Mesenchymal stem cell (in vitro differentiated cells and primary cell): ENCODE measurements at regions not wholly inside any gene's neighbourhood (a gene's known extent, or its start where the extent isn't known, plus 50 kb on each side); places are given as distances from the start of the nearest gene placed in this dataset.

Experiments
- DNase-seq: peaks from one replicate; pipeline ENCODE4 v3.0.0-alpha.2; 2013
- H2AFZ ChIP-seq: one replicate; pipeline ENCODE4 v1.6.1; 2013; ENCODE audit warnings: low read depth, mild to moderate bottlenecking, control low read depth, inconsistent platforms, low read length, moderate library complexity
- H2AK5ac ChIP-seq: 2 replicates; pipeline ENCODE4 v1.6.1; 2013; ENCODE audit warnings: low read length, moderate library complexity, mild to moderate bottlenecking, inconsistent platforms; ENCODE audit not compliant: severe bottlenecking
- H2BK120ac ChIP-seq: one replicate; pipeline ENCODE4 v1.6.1; 2013; ENCODE audit warnings: low read depth, mild to moderate bottlenecking, inconsistent platforms, low read length, moderate library complexity
- H2BK12ac ChIP-seq, 2 experiments: one replicate each; pipeline ENCODE4 v1.6.1; 2013; ENCODE audit warnings: inconsistent platforms in 2 of 2, low read length in 2 of 2, mild to moderate bottlenecking in 2 of 2, moderate library complexity in 2 of 2, control low read depth in 1 of 2
- H2BK15ac ChIP-seq: one replicate; pipeline ENCODE4 v1.6.1; 2013; ENCODE audit warnings: mild to moderate bottlenecking, low read depth, inconsistent platforms; ENCODE audit not compliant: poor library complexity, severe bottlenecking
- H2BK5ac ChIP-seq: 2 replicates; pipeline ENCODE4 v1.6.1; 2013; ENCODE audit warnings: low read depth, mild to moderate bottlenecking, low read length, control low read depth, inconsistent platforms; ENCODE audit not compliant: poor library complexity, severe bottlenecking
- H3K14ac ChIP-seq, 2 experiments: one replicate each; pipeline ENCODE4 v1.6.1; 2013; ENCODE audit warnings: inconsistent platforms in 2 of 2, low read length in 2 of 2, control low read depth in 1 of 2, mild to moderate bottlenecking in 1 of 2, moderate library complexity in 1 of 2
- H3K18ac ChIP-seq, 2 experiments: one replicate each; pipeline ENCODE4 v1.6.1; 2013; ENCODE audit warnings: inconsistent platforms in 2 of 2, low read length in 2 of 2, control low read depth in 1 of 2, low read depth in 1 of 2, mild to moderate bottlenecking in 1 of 2
- H3K23ac ChIP-seq, 2 experiments: one replicate each; pipeline ENCODE4 v1.6.1; 2013; ENCODE audit warnings: inconsistent platforms in 2 of 2, low read length in 2 of 2, mild to moderate bottlenecking in 2 of 2, moderate library complexity in 2 of 2, control low read depth in 1 of 2
- H3K27ac ChIP-seq: 2 replicates; pipeline ENCODE4 v1.5.1; 2013; ENCODE audit warnings: mild to moderate bottlenecking, moderate library complexity, low read length, control low read depth, inconsistent platforms; ENCODE audit not compliant: poor library complexity, severe bottlenecking
- H3K27me3 ChIP-seq, 2 experiments: 2 replicates each; pipeline versions ENCODE4 v1.6.1 to v1.7.0; 2013; ENCODE audit warnings: low read length in 2 of 2, mild to moderate bottlenecking in 2 of 2, moderate library complexity in 2 of 2, control low read depth in 1 of 2, inconsistent platforms in 1 of 2; ENCODE audit not compliant: control insufficient read depth in 1 of 2, insufficient read depth in 1 of 2
- H3K36me3 ChIP-seq, 2 experiments: 2 replicates each; pipeline versions ENCODE4 v1.6.1 to v1.7.0; 2013; ENCODE audit warnings: low read length in 2 of 2, control low read depth in 1 of 2, inconsistent platforms in 1 of 2, low read depth in 1 of 2, mild to moderate bottlenecking in 1 of 2; ENCODE audit not compliant: insufficient read depth in 2 of 2, control insufficient read depth in 1 of 2
- H3K4ac ChIP-seq, 2 experiments: one replicate each; pipeline ENCODE4 v1.6.1; 2013; ENCODE audit warnings: inconsistent platforms in 2 of 2, low read length in 2 of 2, mild to moderate bottlenecking in 2 of 2, moderate library complexity in 2 of 2, control low read depth in 1 of 2, low read depth in 1 of 2
- H3K4me1 ChIP-seq: 2 replicates; pipeline ENCODE4 v1.6.1; 2013; ENCODE audit warnings: low read depth, low read length, control low read depth; ENCODE audit not compliant: control insufficient read depth, insufficient read depth
- H3K4me2 ChIP-seq: 2 replicates; pipeline ENCODE4 v1.6.1; 2013; ENCODE audit warnings: low read length, mild to moderate bottlenecking, inconsistent platforms; ENCODE audit not compliant: poor library complexity, severe bottlenecking
- H3K4me3 ChIP-seq, 2 experiments: 2 replicates each; pipeline versions ENCODE4 v1.5.1 to v1.7.0; 2013; ENCODE audit warnings: low read length in 2 of 2, mild to moderate bottlenecking in 2 of 2, control low read depth in 1 of 2, low read depth in 1 of 2; ENCODE audit not compliant: insufficient read depth in 1 of 2
- H3K79me1 ChIP-seq: replicated peaks from 2 replicates; pipeline ENCODE4 v1.6.1; 2013; ENCODE audit warnings: mild to moderate bottlenecking, control low read depth, low read length, inconsistent platforms; ENCODE audit not compliant: poor library complexity, severe bottlenecking
- H3K9ac ChIP-seq: 2 replicates; pipeline ENCODE4 v1.7.0; 2013; ENCODE audit warnings: mild to moderate bottlenecking, low read length, moderate library complexity
- H3K9me3 ChIP-seq: 2 replicates; pipeline ENCODE4 v1.7.0; 2013; ENCODE audit warnings: mild to moderate bottlenecking, low read length; ENCODE audit not compliant: control insufficient read depth
- H4K8ac ChIP-seq: one replicate; pipeline ENCODE4 v1.6.1; 2013; ENCODE audit warnings: inconsistent platforms, mild to moderate bottlenecking, low read length, moderate library complexity
- H4K91ac ChIP-seq: one replicate; pipeline ENCODE4 v1.6.1; 2013; ENCODE audit warnings: mild to moderate bottlenecking, low read length, inconsistent platforms
- WGBS: methylation state at CpG from one replicate; pipeline ENCODE4 v1.1.7; 2013; ENCODE audit warnings: mixed read lengths; 5-methylcytosine and 5-hydroxymethylcytosine counted together

DNA sequence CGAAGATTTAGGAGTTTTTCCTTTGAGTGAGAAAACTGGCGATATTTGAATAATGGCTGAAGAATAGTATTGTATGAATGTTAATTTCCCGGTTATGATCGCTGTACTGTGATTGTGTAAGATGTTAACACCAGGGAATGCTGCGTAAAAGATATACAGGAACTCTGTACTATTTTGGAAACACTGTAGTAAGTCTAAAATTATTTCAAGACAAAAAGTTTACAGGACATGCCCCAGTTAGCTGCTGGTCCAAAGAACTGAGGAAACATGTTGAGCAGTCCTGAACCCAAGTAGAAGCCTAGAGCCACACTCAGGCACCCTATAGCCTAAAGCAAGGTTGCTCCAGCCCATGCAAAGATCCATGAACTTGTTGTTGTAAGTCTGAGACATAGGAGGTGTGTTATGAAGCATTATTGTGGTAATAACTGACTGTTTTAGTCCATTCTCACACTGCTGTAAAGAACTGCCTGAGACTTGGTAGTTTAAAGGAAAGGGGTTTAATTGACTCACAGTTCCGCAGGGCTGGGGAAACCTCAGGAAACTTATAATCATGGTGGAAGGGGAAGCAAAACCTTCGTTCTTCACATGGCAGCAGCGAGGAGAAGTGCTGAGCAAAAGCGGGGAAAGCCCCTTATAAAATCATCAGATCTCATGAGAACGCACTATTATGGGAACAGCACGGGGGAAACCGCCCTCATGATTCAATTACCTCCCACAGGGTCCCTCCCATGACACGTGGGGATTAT is 99.8 kb upstream of the RESF1 start:
- H2BK15ac ChIP-seq: no peak overlapping the region
- no peaks in the 10 kb centered on the region for H3K27me3 ChIP-seq
- peaks cover 4% of the 10 kb centered on the region for H3K9me3 ChIP-seq
- H3K36me3 ChIP-seq: no peaks in the 10 kb centered on the region
- H3K23ac ChIP-seq: no peak overlapping the region
- H2AK5ac ChIP-seq: no peak overlapping the region
- H4K8ac ChIP-seq: no peak overlapping the region
- no peaks in the 10 kb centered on the region for H3K4me1 ChIP-seq
- no peak overlapping the region for H2AFZ ChIP-seq
- H3K4ac ChIP-seq: no peak overlapping the region
- no peak overlapping the region for H2BK12ac ChIP-seq
- no peak overlapping the region for H4K91ac ChIP-seq
- H2BK120ac ChIP-seq: no peak overlapping the region
- no peak overlapping the region for H2BK5ac ChIP-seq
- H3K4me2 ChIP-seq: no peak overlapping the region
- H3K79me1 ChIP-seq: no peaks in the 10 kb centered on the region
- H3K18ac ChIP-seq: no peak overlapping the region
- no peak for DNase-seq
- H3K9ac ChIP-seq: no peak overlapping the region
- no peak overlapping the region for H3K27ac ChIP-seq
- WGBS: 86% methylated on average over 12 of the region's 13 CpGs
- no peak overlapping the region for H3K4me3 ChIP-seq
- no peak overlapping the region for H3K14ac ChIP-seq

DNA sequence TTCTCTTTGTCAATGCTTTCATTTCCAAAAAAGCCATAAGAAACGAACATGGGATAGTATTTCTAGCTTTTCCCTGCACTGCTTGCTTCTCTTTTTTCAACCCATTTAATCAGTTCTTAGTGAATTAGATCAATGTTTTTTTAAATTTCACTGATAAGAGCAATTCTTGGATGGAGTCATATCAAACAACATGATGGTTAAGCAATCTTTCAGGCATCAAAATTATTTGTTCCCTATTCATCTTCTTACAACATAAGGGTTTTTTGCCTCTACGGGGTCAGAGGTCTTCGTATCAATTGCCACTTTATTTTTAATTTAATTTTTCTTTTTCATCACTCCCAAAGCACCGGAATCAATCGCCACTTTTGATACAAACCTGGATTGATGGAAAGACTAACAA is 103.8 kb upstream of the RESF1 start:
- no peak overlapping the region for H4K8ac ChIP-seq
- 92% methylated on average over 4 of the region's 5 CpGs for WGBS
- H2BK5ac ChIP-seq: no peak overlapping the region
- H2AFZ ChIP-seq: no peak overlapping the region
- H3K36me3 ChIP-seq: no peaks in the 10 kb centered on the region
- no peak for DNase-seq
- H3K79me1 ChIP-seq: no peaks in the 10 kb centered on the region
- no peak overlapping the region for H3K4me3 ChIP-seq
- no peak overlapping the region for H3K27ac ChIP-seq
- no peaks in the 10 kb centered on the region for H3K27me3 ChIP-seq
- H3K23ac ChIP-seq: no peak overlapping the region
- H3K14ac ChIP-seq: no peak overlapping the region
- no peak overlapping the region for H3K4ac ChIP-seq
- peaks cover 35% of the 10 kb centered on the region for H3K9me3 ChIP-seq
- H2BK120ac ChIP-seq: no peak overlapping the region
- H3K9ac ChIP-seq: no peak overlapping the region
- no peak overlapping the region for H4K91ac ChIP-seq
- no peak overlapping the region for H3K4me2 ChIP-seq
- no peak overlapping the region for H2AK5ac ChIP-seq
- no peak overlapping the region for H3K18ac ChIP-seq
- no peak overlapping the region for H2BK12ac ChIP-seq
- no peaks in the 10 kb centered on the region for H3K4me1 ChIP-seq
- H2BK15ac ChIP-seq: no peak overlapping the region

DNA sequence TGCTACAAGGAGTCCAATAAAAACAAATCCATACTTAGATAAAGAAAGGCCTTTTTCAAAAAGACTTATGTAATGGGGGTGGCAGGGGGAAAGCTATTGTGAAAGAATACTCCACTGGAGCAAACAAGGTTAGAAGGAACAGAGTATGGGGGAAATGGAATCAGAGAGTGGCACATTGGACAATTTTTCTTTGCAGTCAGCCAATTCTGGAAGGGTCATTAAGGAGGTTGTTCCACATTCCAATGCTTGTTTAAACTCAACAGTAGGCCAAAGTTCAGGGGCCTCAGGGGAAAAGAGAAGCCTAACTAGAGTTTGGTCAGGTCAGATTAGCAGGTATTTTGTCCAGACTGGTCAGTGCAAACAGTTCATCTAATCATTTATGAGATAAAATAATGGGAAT is 105.2 kb upstream of the RESF1 start:
- no peak overlapping the region for H2BK12ac ChIP-seq
- no peak overlapping the region for H3K23ac ChIP-seq
- no peak overlapping the region for H3K4me2 ChIP-seq
- H3K27ac ChIP-seq: no peak overlapping the region
- no peak overlapping the region for H2AFZ ChIP-seq
- no peak overlapping the region for H2BK120ac ChIP-seq
- no peak overlapping the region for H4K91ac ChIP-seq
- no peaks in the 10 kb centered on the region for H3K4me1 ChIP-seq
- H3K79me1 ChIP-seq: no peaks in the 10 kb centered on the region
- no peak for DNase-seq
- no peaks in the 10 kb centered on the region for H3K36me3 ChIP-seq
- no peak overlapping the region for H3K14ac ChIP-seq
- no peak overlapping the region for H2AK5ac ChIP-seq
- peaks cover 49% of the 10 kb centered on the region for H3K9me3 ChIP-seq
- H2BK15ac ChIP-seq: no peak overlapping the region
- H3K4me3 ChIP-seq: no peak overlapping the region
- H4K8ac ChIP-seq: no peak overlapping the region
- H3K27me3 ChIP-seq: no peaks in the 10 kb centered on the region
- no peak overlapping the region for H3K4ac ChIP-seq
- no peak overlapping the region for H3K18ac ChIP-seq
- H2BK5ac ChIP-seq: no peak overlapping the region
- H3K9ac ChIP-seq: no peak overlapping the region

DNA sequence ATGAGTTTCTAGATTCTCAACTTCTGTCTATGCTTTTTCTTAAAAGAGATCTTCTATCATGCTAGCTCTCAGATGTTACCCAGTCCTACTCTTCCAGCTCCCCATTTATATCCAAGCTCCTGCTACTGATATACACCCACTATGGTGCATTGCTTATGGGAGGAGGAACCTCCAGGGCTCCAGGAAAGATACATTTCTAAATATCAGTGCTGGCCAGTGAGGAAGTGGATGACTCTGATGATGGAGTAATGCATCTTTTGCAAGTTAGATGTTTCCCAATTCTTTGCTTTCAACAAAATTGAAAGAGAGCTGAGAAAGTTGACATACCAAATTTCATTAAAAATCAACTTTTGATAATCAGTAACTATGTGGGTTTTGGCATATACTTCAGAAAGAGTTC is 105.7 kb upstream of the RESF1 start:
- H3K9me3 ChIP-seq: peaks cover 53% of the 10 kb centered on the region
- no peak overlapping the region for H3K4ac ChIP-seq
- H3K27ac ChIP-seq: no peak overlapping the region
- H3K18ac ChIP-seq: no peak overlapping the region
- H2BK12ac ChIP-seq: no peak overlapping the region
- H3K4me3 ChIP-seq: no peak overlapping the region
- no peak overlapping the region for H2AFZ ChIP-seq
- H3K14ac ChIP-seq: no peak overlapping the region
- H3K27me3 ChIP-seq: no peaks in the 10 kb centered on the region
- H4K8ac ChIP-seq: no peak overlapping the region
- H2BK5ac ChIP-seq: no peak overlapping the region
- H3K9ac ChIP-seq: no peak overlapping the region
- no peak overlapping the region for H3K4me2 ChIP-seq
- H3K23ac ChIP-seq: no peak overlapping the region
- H2AK5ac ChIP-seq: no peak overlapping the region
- no peaks in the 10 kb centered on the region for H3K36me3 ChIP-seq
- H2BK120ac ChIP-seq: no peak overlapping the region
- H3K4me1 ChIP-seq: no peaks in the 10 kb centered on the region
- H2BK15ac ChIP-seq: no peak overlapping the region
- no peak overlapping the region for H4K91ac ChIP-seq
- no peaks in the 10 kb centered on the region for H3K79me1 ChIP-seq
- DNase-seq: no peak
